Caco-2 (cell line): ENCODE measurements at regions not wholly inside any gene's neighbourhood (a gene's known extent, or its start where the extent isn't known, plus 50 kb on each side); places are given as distances from the start of the nearest gene placed in this dataset.

Experiments used
- BruUV-seq: library from RNA; stranded (reverse); fragments of 400-500 nt; replicated peaks from 2 replicates; lab custom pipeline; 2021; lab: Mats Ljungman, UMichigan
- CTCF ChIA-PET: fragments of 300-600 bp; sonication (Branson Sonifier 250); formaldehyde crosslinking; loops from one replicate; lab custom pipeline; 2022; ENCODE audit warnings: antibody characterized with exemption; lab: Charles Lee
- POLR2A ChIA-PET: fragments of 300-600 bp; sonication (Branson Sonifier 250); formaldehyde crosslinking; loops from one replicate; lab custom pipeline; 2022; ENCODE audit warnings: antibody characterized with exemption; lab: Charles Lee
- DNase-seq, 2 experiments: peaks; one replicate each; pipeline versions ENCODE4 v3.0.0 to v3.0.0-alpha.2; 2020 to 2022
- H3K27me3 ChIP-seq: replicated peaks from 2 replicates; pipeline ENCODE4 v1.6.0; 2011; ENCODE audit warnings: low read length; ENCODE audit not compliant: control insufficient read depth, insufficient read depth
- H3K36me3 ChIP-seq: 2 replicates; pipeline ENCODE4 v1.5.1; 2011; ENCODE audit warnings: low read length; ENCODE audit not compliant: control insufficient read depth, insufficient read depth
- H3K4me1 ChIP-seq: fragments of 250-450 bp; sonication (Bioruptor Pico); 2 replicates; pipeline ENCODE4 v1.5.1; 2020; ENCODE audit warnings: mild to moderate bottlenecking
- H3K4me3 ChIP-seq: 2 replicates; pipeline ENCODE4 v1.5.1; 2011; ENCODE audit warnings: low read depth, mild to moderate bottlenecking, control low read depth, low read length
- H3K9me3 ChIP-seq: fragments of 250-450 bp; sonication (Bioruptor Pico); 2 replicates; pipeline ENCODE4 v1.5.1; 2020; ENCODE audit warnings: mild to moderate bottlenecking, moderate library complexity
- H3K27ac Mint-ChIP-seq: one replicate; pipeline ENCODE4 v1.8.0; 2022; ENCODE audit warnings: mixed read lengths; ENCODE audit not compliant: unreplicated experiment
- H3K27me3 Mint-ChIP-seq: one replicate; pipeline ENCODE4 v1.8.0; 2022; ENCODE audit warnings: mixed read lengths; ENCODE audit not compliant: insufficient read depth, unreplicated experiment
- H3K36me3 Mint-ChIP-seq: one replicate; pipeline ENCODE4 v1.8.0; 2022; ENCODE audit warnings: mild to moderate bottlenecking, mixed read lengths; ENCODE audit not compliant: insufficient read depth, unreplicated experiment
- H3K4me1 Mint-ChIP-seq: one replicate; pipeline ENCODE4 v1.8.0; 2022; ENCODE audit warnings: low read depth, mixed read lengths; ENCODE audit not compliant: unreplicated experiment
- H3K4me3 Mint-ChIP-seq: one replicate; pipeline ENCODE4 v1.8.0; 2022; ENCODE audit warnings: mild to moderate bottlenecking, moderate library complexity, mixed read lengths; ENCODE audit not compliant: unreplicated experiment
- H3K9me3 Mint-ChIP-seq: one replicate; pipeline ENCODE4 v1.8.0; 2022; ENCODE audit warnings: mixed read lengths; ENCODE audit not compliant: unreplicated experiment
- CTCF ChIP-seq, 2 experiments: fragments of 200-600 bp in 1 of 2; IDR thresholded peaks; 1 replicate in 1 of 2; 2 replicates in 1 of 2; pipeline versions ENCODE4 v1.5.1 to v1.8.0; 2011 to 2022; ENCODE audit warnings: antibody characterized with exemption in 1 of 2, control low read depth in 1 of 2, inconsistent platforms in 1 of 2, low read depth in 1 of 2, low read length in 1 of 2, mild to moderate bottlenecking in 1 of 2, moderate library complexity in 1 of 2; ENCODE audit not compliant: insufficient read depth in 1 of 2, severe bottlenecking in 1 of 2, unreplicated experiment in 1 of 2
- intact Hi-C: fragments of 100-400 bp; cut with micrococcal nuclease; formaldehyde crosslinking; loops from one replicate; pipeline ENCODE4 v1.10.0; 2022; ENCODE audit not compliant: unreplicated experiment

DNA sequence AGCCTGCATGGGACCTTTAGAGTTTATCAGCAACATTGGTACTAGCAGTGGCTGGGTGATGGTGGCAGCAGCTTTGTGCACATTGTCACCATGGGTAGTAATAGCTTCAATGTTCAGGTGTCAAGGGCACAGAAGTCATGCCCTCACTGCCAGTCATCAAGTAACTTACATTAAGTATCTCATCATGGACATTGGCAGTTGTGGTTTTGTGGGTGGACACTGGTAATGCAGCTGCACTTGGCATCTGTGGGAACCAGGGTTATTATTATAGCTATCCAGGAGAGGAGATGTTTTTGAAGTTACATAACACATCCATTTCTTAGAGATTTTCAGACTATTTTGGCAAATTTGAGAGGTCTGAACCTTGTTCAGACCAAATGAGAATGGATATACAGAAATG lies 243.2 kb upstream of the NOCT start:
- no peak for DNase-seq
- Histone ChIP-seq H3K36me3 (no peaks in the 10 kb centered on the region), H3K9me3 (no peaks in the 10 kb centered on the region), H3K4me3 (no peak overlapping the region), H3K27me3 (no peaks in the 10 kb centered on the region), H3K4me1 (no peaks in the 10 kb centered on the region)
- Mint-ChIP-seq H3K9me3 (no peaks in the 10 kb centered on the region), H3K4me3 (no peak overlapping the region), H3K4me1 (no peaks in the 10 kb centered on the region), H3K27ac (no peak overlapping the region), H3K36me3 (no peaks in the 10 kb centered on the region), H3K27me3 (no peaks in the 10 kb centered on the region)
- TF ChIP-seq CTCF (IDR thresholded peaks at IDR 0.05; ENCODE audit: insufficient read depth in 1 of 2, low read depth in 1 of 2, low read length in 1 of 2, severe bottlenecking in 1 of 2, unreplicated experiment in 1 of 2), result no peak
- ChIA-PET POLR2A (no interaction called here), CTCF (no interaction called here)
- intact Hi-C loops, result no loop called here
- no TSS peak for BruUV-seq

- Histone ChIP-seq H3K36me3 (no peaks in the 10 kb centered on the region), H3K4me1 (no peaks in the 10 kb centered on the region), H3K4me3 (no peak overlapping the region), H3K9me3 (no peaks in the 10 kb centered on the region), H3K27me3 (no peaks in the 10 kb centered on the region)
- POLR2A ChIA-PET, result no interaction called here
- CTCF ChIA-PET, result no interaction called here
- Mint-ChIP-seq H3K27me3 (no peaks in the 10 kb centered on the region), H3K9me3 (no peaks in the 10 kb centered on the region), H3K4me3 (no peak overlapping the region), H3K27ac (no peak overlapping the region), H3K4me1 (no peaks in the 10 kb centered on the region), H3K36me3 (no peaks in the 10 kb centered on the region)
- no peak for TF ChIP-seq CTCF (IDR thresholded peaks at IDR 0.05; ENCODE audit: insufficient read depth in 1 of 2, low read depth in 1 of 2, low read length in 1 of 2, severe bottlenecking in 1 of 2, unreplicated experiment in 1 of 2)
- no TSS peak for BruUV-seq
- intact Hi-C loops, result no loop called here
- DNase-seq, result no peak
These were observed 244.8 kb upstream of the NOCT start for GRCh38 chr4:138770818-138771217.

GRCh38 chr4:138766332-138766731 lies 249.2 kb upstream of the NOCT start:
- ChIA-PET CTCF (no interaction called here), POLR2A (interaction anchor here (0.6 kb wide), 1 partner anchor 26 kb away, joined by 3 read pairs; no protein-coding TSS in a partner anchor)
- no peak for DNase-seq
- no peak overlapping the region for H3K4me3 ChIP-seq
- Mint-ChIP-seq H3K9me3 (no peaks in the 10 kb centered on the region), H3K4me1 (no peaks in the 10 kb centered on the region), H3K4me3 (no peak overlapping the region), H3K27me3 (no peaks in the 10 kb centered on the region), H3K36me3 (no peaks in the 10 kb centered on the region), H3K27ac (no peak overlapping the region)
- H3K9me3 ChIP-seq, result no peaks in the 10 kb centered on the region
- H3K27me3 ChIP-seq, result no peaks in the 10 kb centered on the region
- no peaks in the 10 kb centered on the region for H3K36me3 ChIP-seq
- intact Hi-C loops, result no loop called here
- H3K4me1 ChIP-seq, result no peaks in the 10 kb centered on the region
- no peak for TF ChIP-seq CTCF (IDR thresholded peaks at IDR 0.05; ENCODE audit: insufficient read depth in 1 of 2, low read depth in 1 of 2, low read length in 1 of 2, severe bottlenecking in 1 of 2, unreplicated experiment in 1 of 2)
- BruUV-seq, result no TSS peak
